Esophagus muscularis mucosa (tissue), 3 donors: ENCODE measurements at regions not wholly inside any gene's neighbourhood (a gene's known extent, or its start where the extent isn't known, plus 50 kb on each side); places are given as distances from the start of the nearest gene placed in this dataset.

ENCODE experiments used
- CTCF ChIP-seq, 3 experiments: fragments of 200-600 bp in 2 of 3; fragments of 450-650 bp in 1 of 3; sonication (generic) in 2 of 3; IDR thresholded peaks; one replicate each; pipeline ENCODE4 v1.5.1; 2017 to 2019; ENCODE audit warnings: antibody characterized with exemption in 3 of 3, mild to moderate bottlenecking in 2 of 3, moderate library complexity in 1 of 3
- POLR2A ChIP-seq: fragments of 450-650 bp; IDR thresholded peaks from one replicate; pipeline ENCODE4 v1.6.1; 2017; ENCODE audit warnings: antibody characterized with exemption, moderate library complexity, mild to moderate bottlenecking, low read depth
- POLR2AphosphoS5 ChIP-seq, 2 donors: sonication (generic); formaldehyde crosslinking; IDR thresholded peaks; one replicate each; pipeline ENCODE4 v1.6.1; 2017; ENCODE audit warnings: antibody characterized with exemption in 2 of 2

- no peak for TF ChIP-seq CTCF (IDR thresholded peaks at IDR 0.05)
- no peak for TF ChIP-seq POLR2A
- TF ChIP-seq POLR2AphosphoS5 (IDR thresholded peaks at IDR 0.05), result no peak
These were observed 91.2 kb downstream of the OXGR1 start for GRCh38 chr13:96903085-96903484.
